SK-N-SH treated with all-trans-retinoic acid at 6 μM for 48 hours (cell line): ENCODE measurements at regions not wholly inside any gene's neighbourhood (a gene's known extent, or its start where the extent isn't known, plus 50 kb on each side); places are given as distances from the start of the nearest gene placed in this dataset.

Experiments used
- ZC3H10 ChIP-seq: fragments of 250-450 bp; sonication (Bioruptor Pico); IDR thresholded peaks from 2 replicates; pipeline ENCODE4 v1.5.1; 2021; ENCODE audit warnings: mild to moderate bottlenecking, moderate library complexity
- TF ChIP-seq, protein P1 (sequence below): fragments of 250-450 bp; sonication (Bioruptor Pico); IDR thresholded peaks from 2 replicates; pipeline ENCODE4 v1.8.0; 2021; ENCODE audit warnings: low read depth, mild to moderate bottlenecking, moderate library complexity, borderline replicate concordance
- TF ChIP-seq, protein P2 (sequence below): fragments of 250-450 bp; sonication (Bioruptor Pico); IDR thresholded peaks from 2 replicates; pipeline ENCODE4 v1.5.1; 2021; ENCODE audit warnings: mild to moderate bottlenecking, moderate library complexity

DNA sequence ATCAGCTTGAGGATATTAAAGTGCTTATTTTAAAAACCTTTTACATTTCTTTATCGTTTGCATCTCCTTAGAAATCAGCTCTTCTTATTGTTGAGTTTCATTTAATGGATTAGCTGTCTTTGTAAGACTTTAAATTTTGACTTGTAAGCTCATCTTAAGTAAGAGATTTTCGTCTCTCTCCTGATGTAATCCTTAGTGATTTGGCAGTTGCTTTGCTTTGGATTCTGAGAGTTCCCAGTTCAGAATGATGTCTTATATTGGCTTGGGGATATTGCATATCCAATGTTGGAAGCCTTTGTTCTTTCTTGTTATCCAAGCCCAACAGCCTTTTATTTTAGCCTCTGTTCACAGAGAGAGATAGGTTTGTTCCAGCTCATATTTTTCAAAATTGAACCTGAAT lies 212.1 kb downstream of the ARL6IP6 start:
- TF ChIP-seq, protein P1, sequence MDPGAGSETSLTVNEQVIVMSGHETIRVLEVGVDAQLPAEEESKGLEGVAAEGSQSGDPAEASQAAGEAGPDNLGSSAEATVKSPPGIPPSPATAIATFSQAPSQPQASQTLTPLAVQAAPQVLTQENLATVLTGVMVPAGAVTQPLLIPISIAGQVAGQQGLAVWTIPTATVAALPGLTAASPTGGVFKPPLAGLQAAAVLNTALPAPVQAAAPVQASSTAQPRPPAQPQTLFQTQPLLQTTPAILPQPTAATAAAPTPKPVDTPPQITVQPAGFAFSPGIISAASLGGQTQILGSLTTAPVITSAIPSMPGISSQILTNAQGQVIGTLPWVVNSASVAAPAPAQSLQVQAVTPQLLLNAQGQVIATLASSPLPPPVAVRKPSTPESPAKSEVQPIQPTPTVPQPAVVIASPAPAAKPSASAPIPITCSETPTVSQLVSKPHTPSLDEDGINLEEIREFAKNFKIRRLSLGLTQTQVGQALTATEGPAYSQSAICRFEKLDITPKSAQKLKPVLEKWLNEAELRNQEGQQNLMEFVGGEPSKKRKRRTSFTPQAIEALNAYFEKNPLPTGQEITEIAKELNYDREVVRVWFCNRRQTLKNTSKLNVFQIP (CRISPR knock-in tag): no peak
- TF ChIP-seq, protein P2, sequence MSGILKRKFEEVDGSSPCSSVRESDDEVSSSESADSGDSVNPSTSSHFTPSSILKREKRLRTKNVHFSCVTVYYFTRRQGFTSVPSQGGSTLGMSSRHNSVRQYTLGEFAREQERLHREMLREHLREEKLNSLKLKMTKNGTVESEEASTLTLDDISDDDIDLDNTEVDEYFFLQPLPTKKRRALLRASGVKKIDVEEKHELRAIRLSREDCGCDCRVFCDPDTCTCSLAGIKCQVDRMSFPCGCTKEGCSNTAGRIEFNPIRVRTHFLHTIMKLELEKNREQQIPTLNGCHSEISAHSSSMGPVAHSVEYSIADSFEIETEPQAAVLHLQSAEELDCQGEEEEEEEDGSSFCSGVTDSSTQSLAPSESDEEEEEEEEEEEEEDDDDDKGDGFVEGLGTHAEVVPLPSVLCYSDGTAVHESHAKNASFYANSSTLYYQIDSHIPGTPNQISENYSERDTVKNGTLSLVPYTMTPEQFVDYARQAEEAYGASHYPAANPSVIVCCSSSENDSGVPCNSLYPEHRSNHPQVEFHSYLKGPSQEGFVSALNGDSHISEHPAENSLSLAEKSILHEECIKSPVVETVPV (CRISPR knock-in tag): no peak
- TF ChIP-seq ZC3H10 (CRISPR knock-in tag): no peak
